ENCODE measurements at regions not wholly inside any gene's neighbourhood (a gene's known extent, or its start where the extent isn't known, plus 50 kb on each side); places are given as distances from the start of the nearest gene placed in this dataset.

DNA sequence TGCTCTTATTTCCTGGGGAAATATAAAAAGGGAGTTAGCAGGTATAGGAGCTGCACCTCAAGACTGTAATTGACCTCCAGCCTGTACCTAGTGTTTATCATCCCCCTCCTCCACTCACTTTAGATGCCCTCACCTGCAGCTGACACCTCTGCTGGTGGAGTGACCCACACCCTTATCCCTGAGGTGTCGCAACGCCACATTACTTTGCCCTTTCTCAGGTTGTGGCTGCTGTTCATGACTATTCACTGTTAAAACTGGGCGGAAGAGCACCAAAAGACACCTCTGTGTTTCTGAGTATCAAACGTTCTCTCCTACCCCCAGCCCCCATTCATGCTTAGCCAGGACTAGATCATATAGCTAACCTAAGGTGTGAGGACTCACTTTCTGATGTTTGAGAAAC lies 101.5 kb upstream of the ADAMTS3 start:
- intact Hi-C loops (cut with DNase I) = no loop called here
- no peaks in the 10 kb centered on the region for H3K27me3 ChIP-seq (ENCODE audit: control insufficient read depth, insufficient read depth, low read length)
- H3K27ac ChIP-seq (ENCODE audit: low read depth in 2 of 2, low read length in 2 of 2) = no peak overlapping the region
- H3K9ac ChIP-seq (ENCODE audit: low read length in 3 of 3) = no peak overlapping the region
- no peaks in the 10 kb centered on the region for H3K4me1 ChIP-seq (ENCODE audit: control insufficient read depth in 2 of 3, insufficient read depth in 2 of 3, low read depth in 1 of 3, low read length in 3 of 3)
- no peak overlapping the region for H3K4me3 ChIP-seq (ENCODE audit: low read length in 3 of 3)
- no peaks in the 10 kb centered on the region for H3K9me3 ChIP-seq (ENCODE audit: control insufficient read depth in 2 of 3, insufficient read depth in 1 of 3, low read length in 3 of 3)
- H3K36me3 ChIP-seq (ENCODE audit: control insufficient read depth in 2 of 3, insufficient read depth in 3 of 3, low read length in 3 of 3) = no peaks in the 10 kb centered on the region
- TF ChIP-seq, protein P1, sequence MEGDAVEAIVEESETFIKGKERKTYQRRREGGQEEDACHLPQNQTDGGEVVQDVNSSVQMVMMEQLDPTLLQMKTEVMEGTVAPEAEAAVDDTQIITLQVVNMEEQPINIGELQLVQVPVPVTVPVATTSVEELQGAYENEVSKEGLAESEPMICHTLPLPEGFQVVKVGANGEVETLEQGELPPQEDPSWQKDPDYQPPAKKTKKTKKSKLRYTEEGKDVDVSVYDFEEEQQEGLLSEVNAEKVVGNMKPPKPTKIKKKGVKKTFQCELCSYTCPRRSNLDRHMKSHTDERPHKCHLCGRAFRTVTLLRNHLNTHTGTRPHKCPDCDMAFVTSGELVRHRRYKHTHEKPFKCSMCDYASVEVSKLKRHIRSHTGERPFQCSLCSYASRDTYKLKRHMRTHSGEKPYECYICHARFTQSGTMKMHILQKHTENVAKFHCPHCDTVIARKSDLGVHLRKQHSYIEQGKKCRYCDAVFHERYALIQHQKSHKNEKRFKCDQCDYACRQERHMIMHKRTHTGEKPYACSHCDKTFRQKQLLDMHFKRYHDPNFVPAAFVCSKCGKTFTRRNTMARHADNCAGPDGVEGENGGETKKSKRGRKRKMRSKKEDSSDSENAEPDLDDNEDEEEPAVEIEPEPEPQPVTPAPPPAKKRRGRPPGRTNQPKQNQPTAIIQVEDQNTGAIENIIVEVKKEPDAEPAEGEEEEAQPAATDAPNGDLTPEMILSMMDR (IDR thresholded peaks at IDR 0.05; ENCODE audit: borderline replicate concordance, extremely low read depth, insufficient read depth) = no peak
- DNase-seq (no peak), FAIRE-seq (no peak)

DNA sequence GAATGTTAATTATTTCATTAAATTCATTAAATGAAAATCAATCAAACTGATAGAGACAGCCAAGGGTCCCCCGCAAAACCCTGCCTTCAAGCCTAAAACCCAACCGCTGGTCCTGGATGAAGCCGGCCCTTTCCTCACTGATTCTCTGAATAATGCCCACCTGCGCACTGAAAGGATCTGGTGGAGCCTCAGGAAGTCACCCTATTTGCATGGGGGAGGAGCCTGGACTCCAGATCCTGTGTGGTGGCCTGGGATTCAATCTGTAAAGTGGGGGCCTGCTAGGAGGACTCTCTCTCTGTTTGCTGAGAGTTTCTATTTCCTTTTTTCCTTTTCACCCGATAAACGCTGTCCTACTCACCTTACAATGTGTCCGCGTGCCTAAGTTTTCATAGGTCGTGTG lies 97.9 kb upstream of the ADAMTS3 start:
- Histone ChIP-seq H3K36me3 (ENCODE audit: control insufficient read depth in 2 of 3, insufficient read depth in 3 of 3, low read length in 3 of 3) (no peaks in the 10 kb centered on the region), H3K9me3 (ENCODE audit: control insufficient read depth in 2 of 3, insufficient read depth in 1 of 3, low read length in 3 of 3) (no peaks in the 10 kb centered on the region), H3K9ac (ENCODE audit: low read length in 3 of 3) (no peak overlapping the region), H3K27me3 (ENCODE audit: control insufficient read depth, insufficient read depth, low read length) (no peaks in the 10 kb centered on the region), H3K27ac (ENCODE audit: low read depth in 2 of 2, low read length in 2 of 2) (no peak overlapping the region), H3K4me1 (ENCODE audit: control insufficient read depth in 2 of 3, insufficient read depth in 2 of 3, low read depth in 1 of 3, low read length in 3 of 3) (no peaks in the 10 kb centered on the region), H3K4me3 (ENCODE audit: low read length in 3 of 3) (no peak overlapping the region)
- TF ChIP-seq, protein P1 (IDR thresholded peaks at IDR 0.05; ENCODE audit: borderline replicate concordance, extremely low read depth, insufficient read depth) = no peak
- DNase-seq (no peak), FAIRE-seq (no peak)
- intact Hi-C loops (cut with DNase I) = no loop called here

DNA sequence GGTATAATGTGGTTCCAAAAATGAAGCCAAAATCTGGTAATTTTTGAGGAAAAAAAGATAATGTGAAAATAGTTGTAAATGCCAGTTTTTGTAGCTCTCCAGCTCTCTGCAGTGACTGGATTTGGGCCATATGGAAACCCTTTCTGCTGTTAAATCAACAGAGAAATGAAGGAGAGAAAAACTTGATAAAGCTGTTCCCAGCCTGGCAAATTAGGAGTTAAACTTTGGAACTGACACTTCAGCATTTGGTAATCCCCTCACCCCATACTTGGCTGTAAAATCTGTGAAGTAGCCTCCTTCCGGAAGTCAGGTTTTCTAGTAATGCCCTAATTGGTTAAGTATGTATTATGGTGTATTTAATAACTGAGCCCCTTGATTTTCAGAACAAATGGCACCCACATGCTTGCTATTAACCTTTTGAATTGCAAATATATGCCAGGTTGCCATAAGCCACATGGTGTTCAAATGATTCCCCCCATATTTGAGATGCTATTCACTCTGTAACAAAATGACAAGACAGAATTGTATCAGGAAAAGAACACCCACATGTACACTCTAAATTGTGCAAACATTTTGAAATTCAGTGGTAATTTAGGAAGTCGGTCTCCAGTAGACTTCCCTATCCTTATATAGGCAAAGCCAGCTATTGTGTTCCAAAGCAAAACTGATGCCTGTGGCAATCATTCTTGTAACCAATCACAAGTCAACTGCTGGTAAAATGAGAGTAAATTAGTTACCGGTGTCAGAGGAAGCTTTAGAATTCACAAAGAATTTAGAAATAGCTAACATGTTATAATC lies 96.3 kb upstream of the ADAMTS3 start:
- TF ChIP-seq, protein P1 (IDR thresholded peaks at IDR 0.05; ENCODE audit: borderline replicate concordance, extremely low read depth, insufficient read depth) = no peak
- H3K4me3 ChIP-seq (ENCODE audit: low read length in 3 of 3) = no peak overlapping the region
- H3K9me3 ChIP-seq (ENCODE audit: control insufficient read depth in 2 of 3, insufficient read depth in 1 of 3, low read length in 3 of 3) = no peaks in the 10 kb centered on the region
- intact Hi-C loops (cut with DNase I) = no loop called here
- DNase-seq = no peak
- no peaks in the 10 kb centered on the region for H3K27me3 ChIP-seq (ENCODE audit: control insufficient read depth, insufficient read depth, low read length)
- H3K9ac ChIP-seq (ENCODE audit: low read length in 3 of 3) = no peak overlapping the region
- H3K27ac ChIP-seq (ENCODE audit: low read depth in 2 of 2, low read length in 2 of 2) = no peak overlapping the region
- no peaks in the 10 kb centered on the region for H3K36me3 ChIP-seq (ENCODE audit: control insufficient read depth in 2 of 3, insufficient read depth in 3 of 3, low read length in 3 of 3)
- no peak for FAIRE-seq
- no peaks in the 10 kb centered on the region for H3K4me1 ChIP-seq (ENCODE audit: control insufficient read depth in 2 of 3, insufficient read depth in 2 of 3, low read depth in 1 of 3, low read length in 3 of 3)
